ENCODE measurements at regions not wholly inside any gene's neighbourhood (a gene's known extent, or its start where the extent isn't known, plus 50 kb on each side); places are given as distances from the start of the nearest gene placed in this dataset.

- no peaks in the 10 kb centered on the region for H3K79me2 ChIP-seq (ENCODE audit: insufficient read depth, low read length)
- no peaks in the 10 kb centered on the region for H3K27me3 ChIP-seq (ENCODE audit: insufficient read depth, low read length)
- H3K27ac ChIP-seq (ENCODE audit: low read depth, low read length, poor library complexity, severe bottlenecking) = no peak overlapping the region
These were observed 503.9 kb downstream of the PDHA2 start for GRCh38 chr4:96343836-96344235.

GRCh38 chr4:96347582-96347981, 507.7 kb downstream of the PDHA2 start:
- no peak overlapping the region for H3K9ac ChIP-seq (ENCODE audit: low read length)
- H3K27me3 ChIP-seq (ENCODE audit: insufficient read depth, low read length) = no peaks in the 10 kb centered on the region
- no peak overlapping the region for H3K4me3 ChIP-seq (ENCODE audit: low read depth, low read length, poor library complexity, severe bottlenecking)
- no peak for TF ChIP-seq CTCF (IDR thresholded peaks at IDR 0.05; ENCODE audit: low read length)
- H3K79me2 ChIP-seq (ENCODE audit: insufficient read depth, low read length) = no peaks in the 10 kb centered on the region
- H3F3A ChIP-seq (ENCODE audit: insufficient read depth, low read length) = no peaks in the 10 kb centered on the region
- no peaks in the 10 kb centered on the region for H3K36me3 ChIP-seq (ENCODE audit: insufficient read depth, low read length)
- no peak overlapping the region for H2AFZ ChIP-seq (ENCODE audit: low read length)
- H3K9me2 ChIP-seq (ENCODE audit: low read depth, low read length) = no peaks in the 10 kb centered on the region
- no peaks in the 10 kb centered on the region for H3K9me3 ChIP-seq (ENCODE audit: low read length)
- no peak overlapping the region for H3K4me2 ChIP-seq (ENCODE audit: low read length)
- H4K20me1 ChIP-seq (ENCODE audit: insufficient read depth, low read length) = no peaks in the 10 kb centered on the region
- no peaks in the 10 kb centered on the region for H3K4me1 ChIP-seq (ENCODE audit: insufficient read depth, low read length, severe bottlenecking)
- no peak overlapping the region for H3K27ac ChIP-seq (ENCODE audit: low read depth, low read length, poor library complexity, severe bottlenecking)

More at GRCh38 chr4:96343836-96344235, 503.9 kb downstream of the PDHA2 start:
- H3K4me1 ChIP-seq (ENCODE audit: insufficient read depth, low read length, severe bottlenecking) = no peaks in the 10 kb centered on the region
- no peaks in the 10 kb centered on the region for H4K20me1 ChIP-seq (ENCODE audit: insufficient read depth, low read length)
- H2AFZ ChIP-seq (ENCODE audit: low read length) = no peak overlapping the region
- TF ChIP-seq EZH2 (IDR thresholded peaks at IDR 0.05; ENCODE audit: borderline replicate concordance, low read length) = no peak
- TF ChIP-seq CTCF (IDR thresholded peaks at IDR 0.05; ENCODE audit: low read length) = no peak
- H3F3A ChIP-seq (ENCODE audit: insufficient read depth, low read length) = no peaks in the 10 kb centered on the region
- H3K9ac ChIP-seq (ENCODE audit: low read length) = no peak overlapping the region
- no peak overlapping the region for H3K4me2 ChIP-seq (ENCODE audit: low read length)
- H3K36me3 ChIP-seq (ENCODE audit: insufficient read depth, low read length) = no peaks in the 10 kb centered on the region
- no peak overlapping the region for H3K4me3 ChIP-seq (ENCODE audit: low read depth, low read length, poor library complexity, severe bottlenecking)
- no peaks in the 10 kb centered on the region for H3K9me2 ChIP-seq (ENCODE audit: low read depth, low read length)
- H3K9me3 ChIP-seq (ENCODE audit: low read length) = no peaks in the 10 kb centered on the region

DNA sequence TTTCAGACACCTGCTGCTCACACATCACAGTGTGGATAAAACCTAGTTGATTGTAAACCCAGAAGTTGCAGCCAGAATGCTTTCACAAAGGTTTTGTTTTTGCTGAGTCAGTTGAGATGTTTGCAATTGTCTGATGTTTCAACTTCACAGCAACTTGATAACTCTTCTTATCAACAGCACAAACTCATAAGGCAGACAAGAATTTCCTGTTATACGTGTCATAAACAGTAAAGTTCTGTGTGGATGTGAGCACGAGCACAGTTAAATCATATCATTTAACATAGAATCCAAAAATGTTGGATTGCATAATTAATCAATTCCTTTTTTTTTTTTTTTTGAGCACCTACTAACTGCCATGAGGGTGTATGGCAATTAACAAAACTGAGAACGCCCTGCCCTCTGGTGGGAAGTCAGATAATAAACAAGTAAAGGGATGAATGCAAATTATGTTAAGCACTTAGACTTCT, 512.2 kb downstream of the PDHA2 start:
- no peak overlapping the region for H3K4me3 ChIP-seq (ENCODE audit: low read depth, low read length, poor library complexity, severe bottlenecking)
- H3K36me3 ChIP-seq (ENCODE audit: insufficient read depth, low read length) = no peaks in the 10 kb centered on the region
- no peaks in the 10 kb centered on the region for H3K4me1 ChIP-seq (ENCODE audit: insufficient read depth, low read length, severe bottlenecking)
- no peaks in the 10 kb centered on the region for H3F3A ChIP-seq (ENCODE audit: insufficient read depth, low read length)
- H3K79me2 ChIP-seq (ENCODE audit: insufficient read depth, low read length) = no peaks in the 10 kb centered on the region
- H3K9me3 ChIP-seq (ENCODE audit: low read length) = no peaks in the 10 kb centered on the region
- no peak overlapping the region for H3K27ac ChIP-seq (ENCODE audit: low read depth, low read length, poor library complexity, severe bottlenecking)
- no peaks in the 10 kb centered on the region for H4K20me1 ChIP-seq (ENCODE audit: insufficient read depth, low read length)
- no peak overlapping the region for H2AFZ ChIP-seq (ENCODE audit: low read length)
- no peak overlapping the region for H3K9ac ChIP-seq (ENCODE audit: low read length)
- no peaks in the 10 kb centered on the region for H3K27me3 ChIP-seq (ENCODE audit: insufficient read depth, low read length)
- TF ChIP-seq CTCF (IDR thresholded peaks at IDR 0.05; ENCODE audit: low read length) = peak; percentile 39; the same call in 1 of the 2 replicates
- TF ChIP-seq EZH2 (IDR thresholded peaks at IDR 0.05; ENCODE audit: borderline replicate concordance, low read length) = no peak
- H3K9me2 ChIP-seq (ENCODE audit: low read depth, low read length) = no peaks in the 10 kb centered on the region
- no peak overlapping the region for H3K4me2 ChIP-seq (ENCODE audit: low read length)
